Lower lobe of right lung (tissue), 2 donors: ENCODE measurements at regions not wholly inside any gene's neighbourhood (a gene's known extent, or its start where the extent isn't known, plus 50 kb on each side); places are given as distances from the start of the nearest gene placed in this dataset.
"Not testable (repeated sequence)": the region's sequence is repeated elsewhere in the genome, so short reads cannot be mapped to it uniquely, and the experiment has no call there.

Source experiments
- ATAC-seq, 2 donors: fragments of 200-7000 bp; cut with Tn5 transposase; one replicate each; pipeline ENCODE4 v1.9.1; 2020 to 2022; ENCODE audit warnings: mild to moderate bottlenecking in 2 of 2, moderate library complexity in 2 of 2
- DNase-seq: peaks from one replicate; pipeline ENCODE4 v3.0.0-alpha.2; 2020
- H3K27ac ChIP-seq: fragments of 200-600 bp; one replicate; pipeline ENCODE4 v1.8.0; 2022
- H3K27me3 ChIP-seq: fragments of 200-600 bp; one replicate; pipeline ENCODE4 v1.8.0; 2022; ENCODE audit warnings: low read depth
- H3K36me3 ChIP-seq: fragments of 200-600 bp; one replicate; pipeline ENCODE4 v1.8.0; 2022; ENCODE audit warnings: mild to moderate bottlenecking
- H3K4me1 ChIP-seq: fragments of 200-600 bp; one replicate; pipeline ENCODE4 v1.8.0; 2022
- H3K4me3 ChIP-seq: fragments of 200-600 bp; one replicate; pipeline ENCODE4 v1.8.0; 2022; ENCODE audit warnings: mild to moderate bottlenecking
- H3K9me3 ChIP-seq: fragments of 200-600 bp; one replicate; pipeline ENCODE4 v1.8.0; 2022
- intact Hi-C: fragments of 100-400 bp; cut with DNase I; formaldehyde crosslinking; loops from one replicate; pipeline ENCODE4 v1.11.0; 2022
- TF ChIP-seq, protein P1 (sequence below): fragments of 200-600 bp; IDR thresholded peaks from one replicate; pipeline ENCODE4 v1.8.0; 2022; ENCODE audit warnings: antibody characterized with exemption, mild to moderate bottlenecking
- donor health status: DM: no; HTN: yes; CAD: no; lungs with severe emphysema.

DNA sequence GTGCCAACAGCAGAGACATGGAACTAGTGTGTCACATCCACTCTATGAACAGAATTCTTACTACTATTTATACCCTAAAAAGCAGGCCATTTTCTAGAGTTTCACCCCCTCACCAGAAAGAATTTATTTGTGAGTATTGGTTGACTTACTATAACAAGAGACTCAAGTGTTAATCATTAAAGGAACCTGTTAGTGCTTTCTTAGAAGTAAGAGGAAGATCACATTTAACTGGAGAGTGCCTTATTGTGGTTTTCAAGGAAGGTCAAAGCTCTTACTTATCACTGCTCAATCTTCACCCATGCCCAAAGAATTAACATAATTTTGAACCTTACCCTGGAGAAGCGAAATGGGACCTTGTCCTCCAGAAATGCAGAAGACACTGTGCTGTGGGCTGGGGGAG lies 169.3 kb upstream of the PRSS1 start:
- TF ChIP-seq, protein P1, sequence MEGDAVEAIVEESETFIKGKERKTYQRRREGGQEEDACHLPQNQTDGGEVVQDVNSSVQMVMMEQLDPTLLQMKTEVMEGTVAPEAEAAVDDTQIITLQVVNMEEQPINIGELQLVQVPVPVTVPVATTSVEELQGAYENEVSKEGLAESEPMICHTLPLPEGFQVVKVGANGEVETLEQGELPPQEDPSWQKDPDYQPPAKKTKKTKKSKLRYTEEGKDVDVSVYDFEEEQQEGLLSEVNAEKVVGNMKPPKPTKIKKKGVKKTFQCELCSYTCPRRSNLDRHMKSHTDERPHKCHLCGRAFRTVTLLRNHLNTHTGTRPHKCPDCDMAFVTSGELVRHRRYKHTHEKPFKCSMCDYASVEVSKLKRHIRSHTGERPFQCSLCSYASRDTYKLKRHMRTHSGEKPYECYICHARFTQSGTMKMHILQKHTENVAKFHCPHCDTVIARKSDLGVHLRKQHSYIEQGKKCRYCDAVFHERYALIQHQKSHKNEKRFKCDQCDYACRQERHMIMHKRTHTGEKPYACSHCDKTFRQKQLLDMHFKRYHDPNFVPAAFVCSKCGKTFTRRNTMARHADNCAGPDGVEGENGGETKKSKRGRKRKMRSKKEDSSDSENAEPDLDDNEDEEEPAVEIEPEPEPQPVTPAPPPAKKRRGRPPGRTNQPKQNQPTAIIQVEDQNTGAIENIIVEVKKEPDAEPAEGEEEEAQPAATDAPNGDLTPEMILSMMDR = no peak
- ATAC-seq = no peak
- no peaks in the 10 kb centered on the region for H3K9me3 ChIP-seq
- H3K4me3 ChIP-seq = no peak overlapping the region
- intact Hi-C loops = no loop called here
- no peaks in the 10 kb centered on the region for H3K36me3 ChIP-seq
- H3K27ac ChIP-seq = no peak overlapping the region
- no peak for DNase-seq
- H3K27me3 ChIP-seq = no peaks in the 10 kb centered on the region
- H3K4me1 ChIP-seq = no peaks in the 10 kb centered on the region

DNA sequence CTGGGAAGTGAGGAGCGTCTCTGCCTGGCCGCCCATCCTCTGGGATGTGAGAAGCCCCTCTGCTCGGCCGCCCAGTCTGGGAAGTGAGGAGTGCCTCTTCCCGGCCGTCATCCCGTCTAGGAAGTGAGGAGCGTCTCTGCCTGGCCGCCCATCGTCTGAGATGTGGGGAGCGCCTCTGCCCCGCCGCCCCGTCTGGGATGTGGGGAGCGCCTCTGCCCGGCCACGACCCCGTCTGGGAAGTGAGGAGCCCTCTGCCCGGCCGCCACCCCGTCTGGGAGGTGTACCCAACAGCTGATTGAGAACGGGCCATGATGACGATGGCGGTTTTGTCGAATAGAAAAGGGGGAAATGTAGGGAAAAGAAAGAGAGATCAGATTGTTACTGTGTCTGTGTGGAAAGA lies 173.9 kb upstream of the PRSS1 start:
- not testable (repeated sequence) for DNase-seq, H3K4me1 ChIP-seq

DNA sequence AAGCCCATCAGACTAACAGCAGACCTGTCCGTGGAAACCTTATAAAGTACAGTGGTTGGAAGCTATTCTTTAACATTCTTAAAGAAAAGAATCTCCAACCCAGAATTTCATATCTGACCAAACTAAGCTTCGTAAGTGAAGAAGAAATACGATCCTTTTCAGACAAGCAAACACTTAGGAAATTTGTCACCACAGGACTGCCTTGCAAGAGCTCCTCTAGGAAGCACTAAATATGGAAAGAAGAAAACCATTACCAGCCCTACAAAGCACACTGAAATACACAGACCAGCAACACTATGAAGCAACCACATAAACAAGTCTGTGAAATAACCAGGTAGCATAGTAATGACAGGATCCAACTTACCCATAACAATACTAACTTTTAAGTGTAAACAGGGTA lies 177.7 kb upstream of the PRSS1 start:
- Histone ChIP-seq H3K36me3 (no peaks in the 10 kb centered on the region), H3K4me3 (no peak overlapping the region), H3K9me3 (no peaks in the 10 kb centered on the region), H3K4me1 (no peaks in the 10 kb centered on the region), H3K27ac (no peak overlapping the region), H3K27me3 (no peaks in the 10 kb centered on the region)
- intact Hi-C loops = no loop called here
- TF ChIP-seq, protein P1 = no peak
- ATAC-seq (no peak), DNase-seq (no peak)

More for the DNA sequence above, 173.9 kb upstream of the PRSS1 start:
- ATAC-seq, H3K27ac ChIP-seq, intact Hi-C loops, H3K9me3 ChIP-seq, H3K36me3 ChIP-seq, H3K27me3 ChIP-seq, H3K4me3 ChIP-seq: not testable (repeated sequence)

DNA sequence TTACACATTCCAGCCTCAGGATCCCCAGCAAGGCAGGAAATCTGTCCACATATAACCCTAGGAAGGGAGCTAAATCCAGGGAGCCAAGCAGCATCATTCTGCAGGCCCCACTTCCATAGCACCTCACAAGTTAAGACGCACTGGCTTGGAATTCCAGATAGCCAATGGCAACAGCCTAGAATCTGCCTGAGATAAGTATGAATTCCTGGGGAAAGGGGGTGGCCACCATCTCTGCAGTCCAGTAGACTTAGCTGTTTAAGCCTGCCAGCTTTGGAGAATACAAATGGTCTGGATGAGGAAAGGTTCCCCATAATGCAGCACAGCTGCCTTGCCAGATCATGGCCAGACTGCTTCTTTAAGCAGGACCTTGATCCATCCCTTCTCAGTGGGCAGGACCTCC lies 179.4 kb upstream of the PRSS1 start:
- ATAC-seq = no peak

DNA sequence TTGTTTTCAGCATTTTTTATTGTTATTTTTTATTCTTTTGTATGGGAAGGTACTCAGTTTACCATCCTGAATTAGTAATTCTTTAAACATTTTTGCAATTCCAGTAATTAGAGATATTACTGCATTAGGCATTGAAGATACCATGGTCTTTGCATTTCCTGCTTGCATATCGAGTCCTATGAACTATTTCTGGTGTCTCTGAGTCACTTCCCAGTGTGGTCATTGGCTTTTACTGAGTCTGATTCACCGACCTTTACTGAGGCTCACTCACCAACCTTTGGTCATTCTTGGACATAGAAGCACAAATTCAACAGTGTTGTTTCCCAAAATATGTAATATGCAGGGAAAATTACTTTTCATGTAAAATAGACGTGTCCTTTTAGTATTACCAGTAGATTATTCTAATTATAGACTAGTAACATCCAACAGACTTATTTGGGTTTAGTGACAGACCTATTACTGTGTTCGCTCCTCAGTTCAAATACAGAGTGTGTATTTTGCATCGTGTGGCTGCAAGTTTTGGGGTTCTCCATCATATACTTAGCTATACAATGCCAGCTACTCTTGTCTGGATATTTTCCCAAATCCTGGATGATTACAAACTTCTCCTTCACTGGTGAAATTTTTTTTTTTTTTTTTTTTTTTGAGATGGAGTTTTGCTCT lies 180.7 kb upstream of the PRSS1 start:
- H3K4me3 ChIP-seq = no peak overlapping the region
- ATAC-seq (no peak), DNase-seq (no peak)
- TF ChIP-seq, protein P1 = no peak
- H3K9me3 ChIP-seq = no peaks in the 10 kb centered on the region
- H3K36me3 ChIP-seq = no peaks in the 10 kb centered on the region
- H3K4me1 ChIP-seq = no peaks in the 10 kb centered on the region
- no peak overlapping the region for H3K27ac ChIP-seq
- no peaks in the 10 kb centered on the region for H3K27me3 ChIP-seq
- intact Hi-C loops = no loop called here

More for the DNA sequence above, 179.4 kb upstream of the PRSS1 start:
- H3K4me1 ChIP-seq = no peaks in the 10 kb centered on the region
- H3K27me3 ChIP-seq = no peaks in the 10 kb centered on the region
- no peak overlapping the region for H3K27ac ChIP-seq
- TF ChIP-seq, protein P1 = no peak
- H3K4me3 ChIP-seq = no peak overlapping the region
- no peaks in the 10 kb centered on the region for H3K9me3 ChIP-seq
- DNase-seq = no peak
- intact Hi-C loops = no loop called here
- H3K36me3 ChIP-seq = no peaks in the 10 kb centered on the region

DNA sequence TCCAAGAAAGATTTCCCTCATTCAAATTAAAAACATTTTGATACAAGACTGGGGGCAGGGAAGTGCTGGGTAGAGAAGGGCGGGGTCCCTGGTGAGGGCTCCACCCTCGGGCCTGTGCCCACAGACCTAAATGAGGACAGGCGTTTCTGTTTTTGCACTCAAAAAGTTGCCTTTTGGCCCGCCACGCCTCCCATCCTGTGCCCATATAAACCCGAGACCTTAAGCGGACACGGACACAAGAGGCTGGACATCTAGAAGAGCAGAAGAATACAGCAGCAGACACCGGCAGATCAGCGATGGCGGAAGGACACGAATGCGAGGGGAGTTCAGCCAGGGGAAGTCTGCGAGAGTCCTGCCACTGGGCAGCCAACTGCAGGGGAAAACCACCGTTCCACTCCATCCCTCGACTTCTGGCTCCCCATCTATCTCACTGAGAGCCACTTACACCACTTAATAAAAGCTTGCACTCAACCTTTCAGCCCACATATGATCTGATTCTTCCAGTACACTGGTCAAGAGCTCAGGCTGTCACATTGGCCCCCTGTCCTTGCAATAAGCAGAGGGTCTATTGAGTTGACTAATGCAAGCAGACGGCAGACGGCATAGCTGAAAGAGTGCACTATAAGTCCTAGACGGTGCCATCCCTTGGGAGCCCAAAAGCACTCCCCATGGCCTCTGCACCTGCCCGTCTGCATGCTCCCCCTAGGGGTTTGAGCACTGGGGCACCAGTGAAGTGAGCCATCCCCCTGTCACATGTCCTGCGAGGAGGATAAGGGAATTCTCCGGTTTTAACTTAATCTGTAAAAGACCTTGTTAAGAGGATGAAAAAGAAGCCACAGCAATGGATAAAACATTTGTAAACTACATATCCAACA lies 181.8 kb upstream of the PRSS1 start:
- no peak for ATAC-seq
- TF ChIP-seq, protein P1 = no peak
- Histone ChIP-seq H3K27me3 (no peaks in the 10 kb centered on the region), H3K9me3 (no peaks in the 10 kb centered on the region), H3K4me3 (no peak overlapping the region), H3K36me3 (no peaks in the 10 kb centered on the region), H3K27ac (no peak overlapping the region), H3K4me1 (no peaks in the 10 kb centered on the region)
- intact Hi-C loops = no loop called here
- DNase-seq = no peak
